ENCODE measurements at regions not wholly inside any gene's neighbourhood (a gene's known extent, or its start where the extent isn't known, plus 50 kb on each side); places are given as distances from the start of the nearest gene placed in this dataset.
A peak's percentile ranks its signal among the peaks of the same experiment; 100 is the strongest.

DNA sequence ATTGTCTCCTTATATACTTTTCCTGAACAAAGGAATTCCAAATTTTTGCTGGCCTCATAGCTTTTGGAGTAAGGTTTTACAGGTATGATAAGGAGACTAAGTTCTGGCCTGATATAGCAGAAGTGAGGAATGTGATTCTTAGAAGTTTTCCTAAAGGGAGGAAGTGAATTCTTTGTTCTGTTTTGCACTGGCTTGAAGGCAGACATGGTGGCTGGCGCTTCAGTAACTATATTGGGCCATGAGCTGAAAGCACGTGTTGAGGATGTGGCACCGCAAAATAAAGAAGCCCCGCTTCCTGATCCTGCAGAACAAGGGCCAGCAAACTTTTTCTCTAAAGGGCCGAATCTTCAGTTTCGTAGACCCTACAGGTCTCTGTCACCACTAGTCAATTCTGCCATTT, 224.2 kb downstream of the SNX18 start:
- TF ChIP-seq, protein P1, sequence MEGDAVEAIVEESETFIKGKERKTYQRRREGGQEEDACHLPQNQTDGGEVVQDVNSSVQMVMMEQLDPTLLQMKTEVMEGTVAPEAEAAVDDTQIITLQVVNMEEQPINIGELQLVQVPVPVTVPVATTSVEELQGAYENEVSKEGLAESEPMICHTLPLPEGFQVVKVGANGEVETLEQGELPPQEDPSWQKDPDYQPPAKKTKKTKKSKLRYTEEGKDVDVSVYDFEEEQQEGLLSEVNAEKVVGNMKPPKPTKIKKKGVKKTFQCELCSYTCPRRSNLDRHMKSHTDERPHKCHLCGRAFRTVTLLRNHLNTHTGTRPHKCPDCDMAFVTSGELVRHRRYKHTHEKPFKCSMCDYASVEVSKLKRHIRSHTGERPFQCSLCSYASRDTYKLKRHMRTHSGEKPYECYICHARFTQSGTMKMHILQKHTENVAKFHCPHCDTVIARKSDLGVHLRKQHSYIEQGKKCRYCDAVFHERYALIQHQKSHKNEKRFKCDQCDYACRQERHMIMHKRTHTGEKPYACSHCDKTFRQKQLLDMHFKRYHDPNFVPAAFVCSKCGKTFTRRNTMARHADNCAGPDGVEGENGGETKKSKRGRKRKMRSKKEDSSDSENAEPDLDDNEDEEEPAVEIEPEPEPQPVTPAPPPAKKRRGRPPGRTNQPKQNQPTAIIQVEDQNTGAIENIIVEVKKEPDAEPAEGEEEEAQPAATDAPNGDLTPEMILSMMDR (IDR thresholded peaks at IDR 0.05; ENCODE audit: insufficient read depth, low read length, severe bottlenecking), result no peak
- FAIRE-seq, result no peak
- H3K27me3 ChIP-seq (ENCODE audit: control insufficient read depth, insufficient read depth, low read length), result no peaks in the 10 kb centered on the region
- H3K36me3 ChIP-seq (ENCODE audit: control insufficient read depth, insufficient read depth, low read length), result no peaks in the 10 kb centered on the region
- H3K4me3 ChIP-seq (ENCODE audit: low read depth, low read length), result no peak overlapping the region
- no peak for DNase-seq (ENCODE audit: low read depth)

DNA sequence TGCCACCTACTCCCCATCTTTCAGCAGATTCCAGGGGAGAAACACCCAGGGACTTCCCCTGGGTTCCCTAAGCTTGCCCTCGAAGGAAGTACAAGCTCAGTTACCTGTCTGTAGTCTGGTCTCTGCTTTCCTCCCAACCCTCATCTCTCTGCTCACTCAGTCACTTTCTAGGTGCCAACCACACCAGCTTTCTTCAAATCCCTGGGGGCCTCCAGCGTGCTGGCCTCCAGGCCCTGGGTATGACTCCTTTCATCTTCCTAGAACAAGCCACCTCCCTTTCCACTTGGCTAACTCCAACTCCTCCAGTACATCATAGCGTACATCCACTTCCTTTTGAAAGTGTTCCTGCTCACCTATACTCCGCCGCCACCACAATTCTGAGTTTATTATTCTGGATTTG, 222.6 kb downstream of the SNX18 start:
- FAIRE-seq (no peak), DNase-seq (ENCODE audit: low read depth) (no peak)
- no peak overlapping the region for H3K4me3 ChIP-seq (ENCODE audit: low read depth, low read length)
- no peaks in the 10 kb centered on the region for H3K27me3 ChIP-seq (ENCODE audit: control insufficient read depth, insufficient read depth, low read length)
- TF ChIP-seq, protein P1 (IDR thresholded peaks at IDR 0.05; ENCODE audit: insufficient read depth, low read length, severe bottlenecking), result no peak
- no peaks in the 10 kb centered on the region for H3K36me3 ChIP-seq (ENCODE audit: control insufficient read depth, insufficient read depth, low read length)

DNA sequence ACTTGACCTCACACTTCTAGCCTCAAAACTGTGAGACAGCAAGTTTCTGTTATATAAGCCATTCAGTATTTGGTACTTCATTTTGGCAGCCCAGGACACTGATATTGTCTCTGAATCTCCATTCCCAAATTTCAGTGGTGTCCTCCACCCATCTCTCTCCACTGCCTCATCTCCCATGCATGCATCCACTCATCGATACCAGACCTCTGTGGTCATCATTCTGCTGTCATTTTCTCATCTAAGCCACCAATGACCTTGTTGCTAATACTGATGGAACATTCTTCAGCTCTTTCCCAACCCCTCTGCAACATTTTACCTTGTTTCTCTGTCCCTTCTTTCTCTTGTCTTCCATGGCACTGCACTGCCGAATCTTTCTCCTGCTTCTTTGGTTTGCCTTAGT, 221.8 kb downstream of the SNX18 start:
- no peaks in the 10 kb centered on the region for H3K36me3 ChIP-seq (ENCODE audit: control insufficient read depth, insufficient read depth, low read length)

DNA sequence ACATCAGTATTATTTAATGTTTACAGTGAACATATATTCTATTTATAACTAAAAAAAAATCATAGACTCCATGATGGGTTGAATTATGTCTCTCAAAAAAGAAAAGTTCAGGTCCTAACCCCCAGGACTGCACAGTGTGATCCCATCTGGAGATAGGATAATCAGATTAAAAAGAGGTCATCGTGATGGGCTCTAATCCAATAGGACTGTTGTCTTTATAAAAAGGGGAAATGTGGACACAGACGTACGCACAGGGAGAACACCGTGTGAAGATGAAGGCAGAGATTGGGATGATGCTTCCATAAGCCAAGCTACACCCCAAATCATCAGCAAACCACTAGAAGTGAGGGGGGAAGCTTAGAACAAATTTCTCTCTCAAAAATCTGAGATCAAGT, 221.4 kb downstream of the SNX18 start:
- Histone ChIP-seq H3K36me3 (ENCODE audit: control insufficient read depth, insufficient read depth, low read length) (no peaks in the 10 kb centered on the region), H3K27me3 (ENCODE audit: control insufficient read depth, insufficient read depth, low read length) (no peaks in the 10 kb centered on the region), H3K4me3 (ENCODE audit: low read depth, low read length) (no peak overlapping the region)
- TF ChIP-seq, protein P1 (IDR thresholded peaks at IDR 0.05; ENCODE audit: insufficient read depth, low read length, severe bottlenecking), result no peak
- no peak for DNase-seq (ENCODE audit: low read depth)
- FAIRE-seq, result no peak

More for the DNA sequence above, 221.8 kb downstream of the SNX18 start:
- DNase-seq (ENCODE audit: low read depth) (no peak), FAIRE-seq (no peak)
- Histone ChIP-seq H3K4me3 (ENCODE audit: low read depth, low read length) (no peak overlapping the region), H3K27me3 (ENCODE audit: control insufficient read depth, insufficient read depth, low read length) (no peaks in the 10 kb centered on the region)
- TF ChIP-seq, protein P1 (IDR thresholded peaks at IDR 0.05; ENCODE audit: insufficient read depth, low read length, severe bottlenecking), result no peak

DNA sequence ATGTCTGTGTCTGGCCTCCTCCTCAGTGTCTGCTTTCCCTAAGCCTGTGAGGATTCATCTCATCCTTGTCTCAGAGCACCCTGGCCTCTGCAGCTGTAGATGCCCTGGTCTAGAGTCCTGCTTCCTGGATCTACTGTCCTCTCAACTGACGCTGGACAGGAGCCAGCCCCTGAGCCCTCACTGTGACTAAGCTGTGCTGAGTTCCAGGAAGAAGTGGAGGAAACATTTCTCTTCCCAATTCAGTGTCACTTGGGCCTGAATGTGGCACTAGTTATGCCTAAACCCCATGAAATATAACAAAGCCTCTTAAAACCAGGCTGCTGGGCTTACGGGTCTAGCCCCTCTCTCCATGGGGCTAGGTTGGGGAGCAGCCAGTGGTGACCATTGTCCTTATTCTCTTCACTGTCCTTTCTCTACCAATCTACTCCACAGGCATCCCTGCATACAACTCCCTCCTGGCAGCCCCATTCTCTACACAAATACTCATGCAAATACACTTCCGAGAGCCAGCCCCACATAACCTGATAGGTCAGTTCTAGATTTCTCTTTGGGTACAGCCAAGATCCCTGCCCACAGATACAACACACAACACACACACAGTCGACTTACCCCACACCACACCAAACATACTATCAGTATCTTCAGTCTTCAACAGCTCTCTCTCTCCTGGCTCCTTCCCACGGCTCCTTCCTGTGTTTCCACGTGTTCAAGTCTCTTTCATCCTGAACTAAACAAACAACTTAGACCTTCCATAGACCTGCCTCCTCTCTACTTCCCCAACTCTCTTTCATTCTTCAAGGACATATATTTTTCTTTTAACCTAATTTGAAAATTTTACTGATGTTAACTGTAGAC, 220.8 kb downstream of the SNX18 start:
- DNase-seq (ENCODE audit: low read depth), result peak; percentile 44
- H3K36me3 ChIP-seq (ENCODE audit: control insufficient read depth, insufficient read depth, low read length), result no peaks in the 10 kb centered on the region
- TF ChIP-seq, protein P1 (IDR thresholded peaks at IDR 0.05; ENCODE audit: insufficient read depth, low read length, severe bottlenecking), result no peak
- no peak overlapping the region for H3K4me3 ChIP-seq (ENCODE audit: low read depth, low read length)
- no peaks in the 10 kb centered on the region for H3K27me3 ChIP-seq (ENCODE audit: control insufficient read depth, insufficient read depth, low read length)
- peak; percentile 68 for FAIRE-seq

All from bronchial epithelial cell (primary cell).